Lung (tissue), 11 donors: ENCODE measurements at regions not wholly inside any gene's neighbourhood (a gene's known extent, or its start where the extent isn't known, plus 50 kb on each side); places are given as distances from the start of the nearest gene placed in this dataset.

Source experiments
- ATAC-seq: fragments of 200-7000 bp; cut with Tn5 transposase; one replicate; pipeline ENCODE4 v1.9.1; 2020; ENCODE audit warnings: moderate number of reproducible peaks; ENCODE audit not compliant: insufficient read depth, low FRiP score
- DNase-seq, 3 donors: peaks; one replicate each; pipeline ENCODE4 v3.0.0-alpha.2; 2013 to 2017
- H3K27ac ChIP-seq, 2 donors: one replicate each; pipeline ENCODE4 v1.5.1; 2013; ENCODE audit warnings: mild to moderate bottlenecking in 2 of 2, moderate library complexity in 2 of 2, control low read depth in 1 of 2, inconsistent platforms in 1 of 2, low read depth in 1 of 2, low read length in 1 of 2
- H3K27me3 ChIP-seq, 3 donors: one replicate each; pipeline ENCODE4 v1.5.1; 2013; ENCODE audit warnings: low read length in 2 of 3; ENCODE audit not compliant: control insufficient read depth in 3 of 3, insufficient read depth in 3 of 3
- H3K36me3 ChIP-seq, 4 donors: one replicate each; pipeline ENCODE4 v1.5.1; 2013; ENCODE audit warnings: low read length in 4 of 4, mild to moderate bottlenecking in 1 of 4, moderate library complexity in 1 of 4; ENCODE audit not compliant: control insufficient read depth in 4 of 4, insufficient read depth in 4 of 4
- H3K4me1 ChIP-seq, 5 donors: one replicate each; pipeline ENCODE4 v1.5.1; 2013; ENCODE audit warnings: low read length in 5 of 5, mild to moderate bottlenecking in 2 of 5, moderate library complexity in 1 of 5; ENCODE audit not compliant: control insufficient read depth in 5 of 5, insufficient read depth in 5 of 5
- H3K4me3 ChIP-seq: one replicate; pipeline ENCODE4 v1.5.1; 2013; ENCODE audit warnings: mild to moderate bottlenecking, control low read depth, moderate library complexity
- H3K9ac ChIP-seq, 2 donors: one replicate each; pipeline ENCODE4 v1.5.1; 2013; ENCODE audit warnings: low read length in 2 of 2, control low read depth in 1 of 2; ENCODE audit not compliant: insufficient read depth in 1 of 2
- H3K9me3 ChIP-seq, 4 donors: one replicate each; pipeline ENCODE4 v1.5.1; 2013; ENCODE audit warnings: low read length in 3 of 4, mild to moderate bottlenecking in 1 of 4, moderate library complexity in 1 of 4; ENCODE audit not compliant: control insufficient read depth in 4 of 4, insufficient read depth in 3 of 4
- CTCF ChIP-seq: IDR thresholded peaks from 2 replicates; pipeline ENCODE4 v1.5.1; 2012; ENCODE audit warnings: mild to moderate bottlenecking; ENCODE audit errors: control extremely low read depth, extremely low read depth
- WGBS, 2 donors: extraction: QIAGEN DNeasy Blood & Tissue Kit; methylation state at CpG; one replicate each; pipeline ENCODE4 v1.1.7; 2013; 5-methylcytosine and 5-hydroxymethylcytosine counted together
- donor health status: control.
- donor health status: control.
- donor health status: Bipolar disorder and iron deficiency.
- donor health status: healthy.
- donor health status: DM: yes; HTN: yes; CAD: no.

- Histone ChIP-seq H3K4me1 (peaks cover 0 to 19% (median 0%) of the 10 kb centered on the region in 5 donors), H3K9ac (no peak overlapping the region), H3K9me3 (no peaks in the 10 kb centered on the region), H3K27me3 (peaks cover 0 to 5% (median 2%) of the 10 kb centered on the region in 3 donors), H3K4me3 (no peak overlapping the region), H3K36me3 (no peaks in the 10 kb centered on the region), H3K27ac (no peak overlapping the region)
- no peak for TF ChIP-seq CTCF
- ATAC-seq: no peak
- no peak for DNase-seq
- WGBS, 2 donors: 80 to 88% methylated on average over 4 of the region's 4 CpGs
Measured at GRCh38 chr16:82499302-82499701, 127.5 kb upstream of the CDH13 start.

GRCh38 chr16:82497139-82497538 lies 129.6 kb upstream of the CDH13 start:
- H3K9ac ChIP-seq: no peak overlapping the region
- WGBS, 2 donors: 58 to 59% methylated on average over 4 of the region's 4 CpGs
- no peaks in the 10 kb centered on the region for H3K36me3 ChIP-seq
- H3K27ac ChIP-seq: no peak overlapping the region
- no peak for TF ChIP-seq CTCF
- peaks cover 0 to 5% (median 2%) of the 10 kb centered on the region in 3 donors for H3K27me3 ChIP-seq
- H3K9me3 ChIP-seq: no peaks in the 10 kb centered on the region
- no peak overlapping the region for H3K4me3 ChIP-seq
- ATAC-seq (no peak), DNase-seq (peak in 2 of 3 donors; percentile 19 to 53)
- peaks cover 0 to 10% (median 0%) of the 10 kb centered on the region in 5 donors for H3K4me1 ChIP-seq

- 82 to 93% methylated on average over 4 of the region's 4 CpGs for WGBS, 2 donors
- H3K9me3 ChIP-seq: no peaks in the 10 kb centered on the region
- no peak overlapping the region for H3K27ac ChIP-seq
- no peak for DNase-seq
- H3K27me3 ChIP-seq: peaks cover 0 to 11% (median 0%) of the 10 kb centered on the region in 3 donors
- no peaks in the 10 kb centered on the region for H3K4me1 ChIP-seq
- no peak overlapping the region for H3K9ac ChIP-seq
- TF ChIP-seq CTCF: no peak
- no peak for ATAC-seq
- no peaks in the 10 kb centered on the region for H3K36me3 ChIP-seq
- no peak overlapping the region for H3K4me3 ChIP-seq
Measured at GRCh38 chr16:82488460-82488859, 138.3 kb upstream of the CDH13 start.

GRCh38 chr16:82481455-82481854 lies 145.3 kb upstream of the CDH13 start:
- peaks cover 0 to 28% (median 13%) of the 10 kb centered on the region in 3 donors for H3K27me3 ChIP-seq
- no peak overlapping the region for H3K4me3 ChIP-seq
- 62 to 70% methylated on average over 3 of the region's 3 CpGs for WGBS, 2 donors
- ATAC-seq: no peak
- no peak overlapping the region for H3K27ac ChIP-seq
- no peaks in the 10 kb centered on the region for H3K9me3 ChIP-seq
- no peak overlapping the region for H3K9ac ChIP-seq
- DNase-seq: no peak
- no peak for TF ChIP-seq CTCF
- H3K36me3 ChIP-seq: no peaks in the 10 kb centered on the region
- H3K4me1 ChIP-seq: no peaks in the 10 kb centered on the region
